ENCODE measurements at regions not wholly inside any gene's neighbourhood (a gene's known extent, or its start where the extent isn't known, plus 50 kb on each side); places are given as distances from the start of the nearest gene placed in this dataset. TPM values are rescaled to one million over a fixed set of nuclear protein-coding genes. Genes with fewer than 3 reads are reported as not detected.

- no peak for TF ChIP-seq TAF1 (IDR thresholded peaks at IDR 0.05; ENCODE audit: low read depth, low read length)
- TF ChIP-seq CTBP2 (IDR thresholded peaks at IDR 0.05; ENCODE audit: borderline replicate concordance, insufficient read depth, insufficient read length, low read length), result no peak
- no peak for TF ChIP-seq SIX5 (IDR thresholded peaks at IDR 0.05; ENCODE audit: low read depth, low read length)
Measured at GRCh38 chr10:35693800-35694199, 51.7 kb upstream of the FZD8 start (continued).

Small RNA genes in the stretch of these regions (small RNA-seq; reads per million reads assigned to genes)
- gene RF00019 (ENCODE audit: insufficient read depth) (not detected), gene RF00561 (ENCODE audit: insufficient read depth) (not detected)
